ENCODE measurements at regions not wholly inside any gene's neighbourhood (a gene's known extent, or its start where the extent isn't known, plus 50 kb on each side); places are given as distances from the start of the nearest gene placed in this dataset.

GRCh38 chr11:115684699-115685098 lies 180.5 kb upstream of the CADM1 start:
- DNase-seq (ENCODE audit: extremely low spot score), result no peak
- 49% methylated on average over 8 of the region's 8 CpGs for WGBS
- no peak overlapping the region for H3K4me3 ChIP-seq (ENCODE audit: low read depth, low read length)
- no peaks in the 10 kb centered on the region for H3K4me1 ChIP-seq (ENCODE audit: insufficient read depth)
- no peaks in the 10 kb centered on the region for H3K36me3 ChIP-seq (ENCODE audit: insufficient read depth)
- no peak overlapping the region for H3K27ac ChIP-seq (ENCODE audit: low read depth)

- 95% methylated on average over 2 of the region's 2 CpGs for WGBS
- H3K27ac ChIP-seq (ENCODE audit: low read depth), result no peak overlapping the region
- H3K4me1 ChIP-seq (ENCODE audit: insufficient read depth), result no peaks in the 10 kb centered on the region
- no peak overlapping the region for H3K4me3 ChIP-seq (ENCODE audit: low read depth, low read length)
- DNase-seq (ENCODE audit: extremely low spot score), result no peak
- H3K36me3 ChIP-seq (ENCODE audit: insufficient read depth), result no peaks in the 10 kb centered on the region
Observed at GRCh38 chr11:115684135-115684534, 179.9 kb upstream of the CADM1 start.

- no peaks in the 10 kb centered on the region for H3K36me3 ChIP-seq (ENCODE audit: insufficient read depth)
- H3K27ac ChIP-seq (ENCODE audit: low read depth), result no peak overlapping the region
- H3K4me3 ChIP-seq (ENCODE audit: low read depth, low read length), result no peak overlapping the region
- H3K4me1 ChIP-seq (ENCODE audit: insufficient read depth), result no peaks in the 10 kb centered on the region
- DNase-seq (ENCODE audit: extremely low spot score), result no peak
- WGBS, result 80% methylated on average over 3 of the region's 3 CpGs
Observed at GRCh38 chr11:115682888-115683287, 178.7 kb upstream of the CADM1 start.

GRCh38 chr11:115682101-115682500 lies 177.9 kb upstream of the CADM1 start:
- DNase-seq (ENCODE audit: extremely low spot score), result no peak
- Histone ChIP-seq H3K4me1 (ENCODE audit: insufficient read depth) (no peaks in the 10 kb centered on the region), H3K27ac (ENCODE audit: low read depth) (no peak overlapping the region), H3K36me3 (ENCODE audit: insufficient read depth) (no peaks in the 10 kb centered on the region), H3K4me3 (ENCODE audit: low read depth, low read length) (no peak overlapping the region)
- WGBS, result 69% methylated on average over 5 of the region's 5 CpGs

GRCh38 chr11:115679945-115680344 lies 175.7 kb upstream of the CADM1 start:
- no peaks in the 10 kb centered on the region for H3K36me3 ChIP-seq (ENCODE audit: insufficient read depth)
- H3K27ac ChIP-seq (ENCODE audit: low read depth), result no peak overlapping the region
- no peak for DNase-seq (ENCODE audit: extremely low spot score)
- 75% methylated on average over 4 of the region's 4 CpGs for WGBS
- H3K4me1 ChIP-seq (ENCODE audit: insufficient read depth), result no peaks in the 10 kb centered on the region
- no peak overlapping the region for H3K4me3 ChIP-seq (ENCODE audit: low read depth, low read length)

- Histone ChIP-seq H3K4me1 (ENCODE audit: insufficient read depth) (no peaks in the 10 kb centered on the region), H3K27ac (ENCODE audit: low read depth) (no peak overlapping the region), H3K4me3 (ENCODE audit: low read depth, low read length) (no peak overlapping the region), H3K36me3 (ENCODE audit: insufficient read depth) (no peaks in the 10 kb centered on the region)
- WGBS, result 85% methylated on average over 5 of the region's 5 CpGs
- DNase-seq (ENCODE audit: extremely low spot score), result no peak
Observed at GRCh38 chr11:115678942-115679341, 174.7 kb upstream of the CADM1 start.

DNA sequence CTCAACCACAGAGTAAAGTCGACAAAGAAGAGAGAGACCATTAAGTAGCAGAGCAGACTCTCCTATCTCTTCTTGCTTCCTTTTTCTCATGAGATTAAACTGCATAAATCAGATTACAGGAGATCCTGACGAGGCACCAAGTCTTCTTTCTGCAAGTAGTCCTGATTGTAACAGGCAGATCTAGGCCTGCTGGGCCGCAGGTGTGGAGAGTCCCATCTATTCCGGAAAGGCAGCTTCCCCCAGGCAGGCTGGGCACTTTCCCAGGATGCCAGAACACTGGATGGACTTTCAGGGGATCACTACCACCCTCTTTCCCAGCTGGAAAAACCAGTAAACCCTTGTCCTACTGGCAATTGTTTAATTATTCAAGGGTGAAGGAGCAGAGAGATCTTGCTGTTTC lies 173.0 kb upstream of the CADM1 start:
- 90% methylated on average over 4 of the region's 4 CpGs for WGBS

GRCh38 chr11:115676768-115677167 lies 172.6 kb upstream of the CADM1 start:
- Histone ChIP-seq H3K4me1 (ENCODE audit: insufficient read depth) (peaks cover 2% of the 10 kb centered on the region), H3K36me3 (ENCODE audit: insufficient read depth) (no peaks in the 10 kb centered on the region), H3K4me3 (ENCODE audit: low read depth, low read length) (no peak overlapping the region), H3K27ac (ENCODE audit: low read depth) (no peak overlapping the region)
- 94% methylated on average over 4 of the region's 4 CpGs for WGBS
- no peak for DNase-seq (ENCODE audit: extremely low spot score)

More for the DNA sequence above, 173.0 kb upstream of the CADM1 start:
- H3K36me3 ChIP-seq (ENCODE audit: insufficient read depth), result no peaks in the 10 kb centered on the region
- H3K4me1 ChIP-seq (ENCODE audit: insufficient read depth), result peaks cover 2% of the 10 kb centered on the region
- no peak for DNase-seq (ENCODE audit: extremely low spot score)
- no peak overlapping the region for H3K27ac ChIP-seq (ENCODE audit: low read depth)
- no peak overlapping the region for H3K4me3 ChIP-seq (ENCODE audit: low read depth, low read length)

DNA sequence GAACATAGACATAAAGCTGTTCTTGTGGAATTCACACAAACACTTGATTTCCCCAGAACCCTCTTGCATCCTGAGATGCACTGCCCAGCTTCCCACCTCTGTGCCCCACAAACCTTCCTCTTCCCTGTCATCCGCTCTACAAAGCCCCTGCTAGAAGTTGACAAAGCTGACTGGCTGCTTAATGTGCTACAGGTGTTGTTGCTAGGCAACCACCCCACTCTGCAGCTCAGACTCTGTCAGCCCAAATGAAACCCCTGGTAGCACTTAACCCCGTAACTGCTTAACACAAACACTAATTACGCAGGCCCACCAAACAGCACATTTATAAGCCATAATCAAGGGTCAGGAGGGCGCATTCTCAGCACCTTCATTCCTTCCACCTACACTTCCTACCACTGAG lies 172.0 kb upstream of the CADM1 start:
- 95% methylated on average over 4 of the region's 4 CpGs for WGBS
- no peak for DNase-seq (ENCODE audit: extremely low spot score)

GRCh38 chr11:115674937-115675544 lies 170.8 kb upstream of the CADM1 start:
- Histone ChIP-seq H3K36me3 (ENCODE audit: insufficient read depth) (no peaks in the 10 kb centered on the region), H3K4me1 (ENCODE audit: insufficient read depth) (peaks cover 2% of the 10 kb centered on the region), H3K27ac (ENCODE audit: low read depth) (no peak overlapping the region), H3K4me3 (ENCODE audit: low read depth, low read length) (no peak overlapping the region)
- 87% methylated on average over 14 of the region's 14 CpGs for WGBS
- DNase-seq (ENCODE audit: extremely low spot score), result no peak

More for the DNA sequence above, 172.0 kb upstream of the CADM1 start:
- H3K4me3 ChIP-seq (ENCODE audit: low read depth, low read length), result no peak overlapping the region
- H3K36me3 ChIP-seq (ENCODE audit: insufficient read depth), result no peaks in the 10 kb centered on the region
- no peak overlapping the region for H3K27ac ChIP-seq (ENCODE audit: low read depth)
- H3K4me1 ChIP-seq (ENCODE audit: insufficient read depth), result peaks cover 2% of the 10 kb centered on the region

- H3K4me3 ChIP-seq (ENCODE audit: low read depth, low read length), result no peak overlapping the region
- no peak overlapping the region for H3K27ac ChIP-seq (ENCODE audit: low read depth)
- no peaks in the 10 kb centered on the region for H3K36me3 ChIP-seq (ENCODE audit: insufficient read depth)
- DNase-seq (ENCODE audit: extremely low spot score), result no peak
- H3K4me1 ChIP-seq (ENCODE audit: insufficient read depth), result peaks cover 2% of the 10 kb centered on the region
- 76% methylated on average over 16 of the region's 16 CpGs for WGBS
Observed at GRCh38 chr11:115674176-115674936, 170.1 kb upstream of the CADM1 start.

DNA sequence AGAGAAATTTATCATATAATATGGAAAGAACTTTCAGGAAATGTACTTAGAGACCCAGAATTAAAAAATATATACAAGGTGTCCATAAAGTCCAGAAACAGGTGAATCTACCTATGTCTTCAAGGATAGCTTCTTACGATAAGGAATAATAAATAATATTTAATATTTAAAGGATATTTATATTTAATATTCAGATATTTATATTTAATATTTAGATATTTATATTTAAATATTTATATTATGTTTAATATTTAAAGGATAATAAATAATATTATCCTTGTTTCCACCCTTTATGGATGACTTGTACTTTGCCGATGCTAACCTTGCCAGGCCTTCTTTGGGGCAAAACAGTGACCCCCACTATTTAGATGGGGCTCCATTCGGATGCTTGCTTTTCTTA lies 169.5 kb upstream of the CADM1 start:
- Histone ChIP-seq H3K4me1 (ENCODE audit: insufficient read depth) (peaks cover 2% of the 10 kb centered on the region), H3K36me3 (ENCODE audit: insufficient read depth) (no peaks in the 10 kb centered on the region), H3K4me3 (ENCODE audit: low read depth, low read length) (no peak overlapping the region), H3K27ac (ENCODE audit: low read depth) (no peak overlapping the region)
- DNase-seq (ENCODE audit: extremely low spot score), result no peak
- 95% methylated on average over 3 of the region's 3 CpGs for WGBS

DNA sequence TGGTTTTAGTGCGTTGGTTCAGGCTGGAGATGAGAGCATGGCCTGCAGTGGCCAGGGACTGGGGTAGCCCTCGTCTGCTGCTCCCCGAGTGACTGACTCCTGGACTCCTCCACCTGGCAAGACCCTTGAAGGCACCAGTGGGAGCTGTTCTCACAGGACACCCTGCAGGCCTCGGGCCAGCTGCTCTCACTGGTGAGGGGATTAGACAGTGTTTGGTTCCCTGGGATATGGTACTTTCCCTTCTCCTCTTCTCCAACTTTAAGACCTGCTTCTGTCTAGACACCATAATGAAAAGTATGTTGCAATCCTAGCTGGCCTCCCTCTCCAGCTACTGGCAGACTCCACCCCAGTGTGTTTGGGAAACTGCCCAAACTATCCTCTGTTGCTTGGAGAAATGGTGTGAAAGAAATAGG lies 168.8 kb upstream of the CADM1 start:
- DNase-seq (ENCODE audit: extremely low spot score), result no peak
- peaks cover 2% of the 10 kb centered on the region for H3K4me1 ChIP-seq (ENCODE audit: insufficient read depth)
- H3K27ac ChIP-seq (ENCODE audit: low read depth), result no peak overlapping the region
- H3K36me3 ChIP-seq (ENCODE audit: insufficient read depth), result no peaks in the 10 kb centered on the region
- H3K4me3 ChIP-seq (ENCODE audit: low read depth, low read length), result no peak overlapping the region
- WGBS, result 54% methylated on average over 4 of the region's 4 CpGs

DNA sequence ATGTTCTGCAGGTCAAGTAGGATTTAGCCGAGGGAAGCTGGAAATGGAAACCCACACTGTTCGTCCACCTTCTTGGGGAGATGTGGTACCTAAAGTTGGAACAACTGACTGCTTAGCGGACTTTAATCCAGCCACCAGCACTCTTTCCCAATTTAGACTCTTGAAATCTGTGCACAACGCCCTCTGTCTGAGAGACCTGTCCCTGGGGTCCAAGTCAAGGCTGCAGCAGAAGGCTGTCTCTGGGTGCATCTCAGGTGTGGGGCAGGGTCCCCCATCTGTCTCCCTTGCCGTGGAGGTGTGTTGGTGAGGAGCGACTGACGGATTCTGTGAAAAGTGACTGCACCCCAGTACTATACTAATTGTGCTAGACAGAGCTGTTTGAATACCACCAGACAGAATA lies 168.2 kb upstream of the CADM1 start:
- no peak for DNase-seq (ENCODE audit: extremely low spot score)
- Histone ChIP-seq H3K36me3 (ENCODE audit: insufficient read depth) (no peaks in the 10 kb centered on the region), H3K4me3 (ENCODE audit: low read depth, low read length) (no peak overlapping the region), H3K27ac (ENCODE audit: low read depth) (no peak overlapping the region), H3K4me1 (ENCODE audit: insufficient read depth) (peaks cover 2% of the 10 kb centered on the region)
- WGBS, result 94% methylated on average over 7 of the region's 7 CpGs
